K562 (cell line): ENCODE measurements at regions not wholly inside any gene's neighbourhood (a gene's known extent, or its start where the extent isn't known, plus 50 kb on each side); places are given as distances from the start of the nearest gene placed in this dataset.

Experiments used
- ATAC-seq: fragments of 200-7000 bp; cut with Tn5 transposase; 3 replicates; pipeline ENCODE4 v1.9.1; 2020; ENCODE audit warnings: moderate library complexity
- BruUV-seq: library from RNA; stranded (reverse); fragments of 400-500 nt; replicated peaks from 2 replicates; lab custom pipeline; 2021; lab: Mats Ljungman, UMichigan
- CTCF ChIA-PET: fragments of 300-600 bp; formaldehyde crosslinking; extraction: SDS; loops from one replicate; lab custom pipeline; 2021; ENCODE audit warnings: low intra/inter-chr PET ratio; lab: Yijun Ruan, JAX
- POLR2A ChIA-PET: fragments of 300-600, 350-650 bp; sonication (Branson Sonifier 250); formaldehyde crosslinking; extraction: SDS; loops from one replicate; lab custom pipeline; 2021; ENCODE audit warnings: antibody characterized with exemption, inconsistent platforms; lab: Yijun Ruan, JAX
- DNase-seq, 4 experiments: peaks; one replicate each; pipeline versions ENCODE4 v3.0.0 to v3.0.0-alpha.2; 2011 to 2018; ENCODE audit warnings: low spot score in 3 of 4, mixed read lengths in 3 of 4; ENCODE audit errors: extremely low read depth in 1 of 4
- FAIRE-seq: peaks from 2 replicates; lab custom pipeline; 2011; peaks lifted over from hg19 to GRCh38; lab: Jason Lieb, UNC
- H2AFZ ChIP-seq: 2 replicates; pipeline ENCODE4 v1.6.0; 2011; ENCODE audit warnings: low read depth, low read length, control low read depth, inconsistent platforms
- H3K27ac ChIP-seq: fragments of 200-600 bp; 3 replicates; pipeline ENCODE4 v1.8.0; 2011; ENCODE audit warnings: low read depth, mild to moderate bottlenecking, control low read depth, inconsistent platforms, low read length, moderate library complexity, mixed read lengths; ENCODE audit errors: extremely low read depth
- H3K27me3 ChIP-seq, 2 experiments: fragments of 300-600 bp in 1 of 2; 2 replicates in 1 of 2; 3 replicates in 1 of 2; pipeline versions ENCODE4 v1.6.0 to v1.8.0; 2011; ENCODE audit warnings: inconsistent platforms in 2 of 2, low read length in 2 of 2, mild to moderate bottlenecking in 1 of 2, mixed read lengths in 1 of 2, moderate library complexity in 1 of 2; ENCODE audit not compliant: control insufficient read depth in 2 of 2, insufficient read depth in 2 of 2
- H3K36me3 ChIP-seq: fragments of 300-600 bp; 3 replicates; pipeline ENCODE4 v1.8.0; 2011; ENCODE audit warnings: mild to moderate bottlenecking, low read length, inconsistent platforms; ENCODE audit not compliant: control insufficient read depth, insufficient read depth
- H3K4me1 ChIP-seq, 2 experiments: fragments of 200-600 bp in 1 of 2; replicated peaks in 1 of 2; 2 replicates in 1 of 2; 3 replicates in 1 of 2; pipeline versions ENCODE4 v1.5.1 to v1.8.0; 2011; ENCODE audit warnings: inconsistent platforms in 2 of 2, low read length in 2 of 2, mild to moderate bottlenecking in 1 of 2, mixed read lengths in 1 of 2, moderate library complexity in 1 of 2; ENCODE audit not compliant: control insufficient read depth in 2 of 2, insufficient read depth in 2 of 2
- H3K4me2 ChIP-seq: 2 replicates; pipeline ENCODE4 v1.6.1; 2011; ENCODE audit warnings: low read length, control low read depth, inconsistent platforms, mixed read lengths; ENCODE audit not compliant: insufficient read depth
- H3K4me3 ChIP-seq: fragments of 200-600 bp; sonication (generic), shearing (Covaris generic); 2 replicates; pipeline ENCODE4 v1.5.1; 2016; ENCODE audit warnings: control low read depth, inconsistent platforms
- H3K79me2 ChIP-seq: fragments of 200-600 bp; 3 replicates; pipeline ENCODE4 v1.8.0; 2011; ENCODE audit warnings: low read length, inconsistent platforms; ENCODE audit not compliant: control insufficient read depth, insufficient read depth
- H3K9ac ChIP-seq, 2 experiments: 2 replicates each; pipeline versions ENCODE4 v1.6.0 to v1.6.1; 2011; ENCODE audit warnings: low read depth in 2 of 2, low read length in 2 of 2, control low read depth in 1 of 2, inconsistent platforms in 1 of 2, mild to moderate bottlenecking in 1 of 2, mixed read lengths in 1 of 2; ENCODE audit not compliant: insufficient read depth in 1 of 2
- H3K9me1 ChIP-seq: one replicate; pipeline ENCODE4 v1.6.0; 2011; ENCODE audit warnings: inconsistent platforms, mild to moderate bottlenecking, low read length, moderate library complexity; ENCODE audit not compliant: control insufficient read depth, insufficient read depth
- H3K9me3 ChIP-seq: replicated peaks from 2 replicates; pipeline ENCODE4 v1.5.1; 2011; ENCODE audit warnings: low read depth, low read length, inconsistent platforms; ENCODE audit not compliant: control insufficient read depth, insufficient read depth
- H4K20me1 ChIP-seq: replicated peaks from 2 replicates; pipeline ENCODE4 v1.6.1; 2011; ENCODE audit warnings: low read length, inconsistent platforms, mixed read lengths; ENCODE audit not compliant: control insufficient read depth, insufficient read depth
- ELF1 ChIP-seq: fragments of 200-800 bp; sonication (Bioruptor generic); IDR thresholded peaks from 2 replicates; pipeline ENCODE4 v1.6.1; 2016; ENCODE audit warnings: missing genetic modification characterization, missing compliant biosample characterization
- HES1 ChIP-seq: fragments of 450-650 bp; IDR thresholded peaks from 2 replicates; pipeline ENCODE4 v1.6.1; 2016; ENCODE audit warnings: low read depth, mild to moderate bottlenecking, moderate library complexity
- HMG20A ChIP-seq: fragments of 450-650 bp; formaldehyde crosslinking; conservative IDR thresholded peaks from 2 replicates; pipeline ENCODE4 v1.4.0; 2020; ENCODE audit warnings: mild to moderate bottlenecking, mixed read lengths
- KHSRP ChIP-seq: fragments of 450-650 bp; IDR thresholded peaks from 2 replicates; pipeline ENCODE4 v1.6.1; 2017
- LARP7 ChIP-seq: fragments of 450-650 bp; IDR thresholded peaks from 2 replicates; pipeline ENCODE4 v1.6.1; 2016
- MLX ChIP-seq, 2 experiments: fragments of 450-650 bp in 1 of 2; sonication (generic) in 1 of 2; formaldehyde crosslinking; conservative IDR thresholded peaks; 2 replicates each; pipeline versions ENCODE4 v1.4.0 to v1.8.1; 2020 to 2022; ENCODE audit warnings: mild to moderate bottlenecking in 1 of 2, missing genetic modification reagents in 1 of 2
- MTA3 ChIP-seq: fragments of 450-650 bp; formaldehyde crosslinking; IDR thresholded peaks from 2 replicates; pipeline ENCODE4 v1.6.1; 2017; ENCODE audit warnings: mild to moderate bottlenecking, borderline replicate concordance
- SNIP1 ChIP-seq: fragments of 450-650 bp; IDR thresholded peaks from 2 replicates; pipeline ENCODE4 v1.7.1; 2017; ENCODE audit warnings: low read depth, mild to moderate bottlenecking
- THRB ChIP-seq: fragments of 450-650 bp; formaldehyde crosslinking; conservative IDR thresholded peaks from 2 replicates; pipeline ENCODE4 v1.4.0; 2022; ENCODE audit warnings: mild to moderate bottlenecking, missing genetic modification characterization
- USF1 ChIP-seq: sonication (generic); formaldehyde crosslinking; IDR thresholded peaks from 2 replicates; pipeline ENCODE4 v1.9.0; 2022; ENCODE audit warnings: mild to moderate bottlenecking, missing genetic modification reagents
- YY1 ChIP-seq, 3 experiments: IDR thresholded peaks; 2 replicates each; pipeline ENCODE4 v1.6.1; 2011; ENCODE audit warnings: low read length in 2 of 3, mild to moderate bottlenecking in 2 of 3, moderate library complexity in 2 of 3, borderline replicate concordance in 1 of 3, control low read depth in 1 of 3, low read depth in 1 of 3; ENCODE audit not compliant: insufficient read depth in 3 of 3, insufficient replicate concordance in 2 of 3, control insufficient read depth in 1 of 3, insufficient read length in 1 of 3; ENCODE audit errors: extremely low read depth in 1 of 3
- ZKSCAN1 ChIP-seq: fragments of 150-350 bp; IDR thresholded peaks from 2 replicates; pipeline ENCODE4 v1.6.1; 2016; ENCODE audit warnings: low read depth, low read length
- ZMIZ1 ChIP-seq, 2 experiments: fragments of 150-350 bp in 1 of 2; IDR thresholded peaks; 2 replicates each; pipeline ENCODE4 v1.6.1; 2012 to 2016; ENCODE audit warnings: low read depth in 2 of 2, low read length in 2 of 2, mild to moderate bottlenecking in 1 of 2, moderate library complexity in 1 of 2
- WGBS: fragments of 100-300 bp; shearing (Covaris generic); methylation state at CpG from one replicate; pipeline ENCODE4 v1.1.6; 2016; ENCODE audit warnings: low coverage, mixed read lengths; ENCODE audit not compliant: insufficient coverage; ENCODE audit errors: missing lambda C conversion rate; 5-methylcytosine and 5-hydroxymethylcytosine counted together
- in situ Hi-C: fragments of 300-500 bp; cut with MboI; formaldehyde crosslinking; loops from 4 replicates; pipeline ENCODE4 v1.15.0; 2018; ENCODE audit warnings: inconsistent platforms, mixed read lengths
- intact Hi-C: fragments of 100-400 bp; cut with micrococcal nuclease; formaldehyde crosslinking; loops from 2 replicates; pipeline ENCODE4 v1.14.2; 2022

- POLR2A ChIA-PET, result interaction anchor here (0.6 to 1.3 kb wide), 2 partner anchors 11 to 254 kb away, joined by 3 to 4 read pairs; no protein-coding TSS in a partner anchor
- under 1% methylated on average over 13 of the region's 15 CpGs for WGBS
- in situ Hi-C loops (no loop called here), intact Hi-C loops (no loop called here)
- no peak overlapping the region for H2AFZ ChIP-seq
- no peaks in the 10 kb centered on the region for H4K20me1 ChIP-seq
- no peak overlapping the region for H3K9ac ChIP-seq
- no peaks in the 10 kb centered on the region for H3K36me3 ChIP-seq
- DNase-seq (no peak), ATAC-seq (no peak), FAIRE-seq (no peak)
- H3K4me3 ChIP-seq, result no peak overlapping the region
- CTCF ChIA-PET, result no interaction called here
- H3K9me1 ChIP-seq, result no peaks in the 10 kb centered on the region
- no peak overlapping the region for H3K4me2 ChIP-seq
- H3K27ac ChIP-seq, result no peak overlapping the region
- no peaks in the 10 kb centered on the region for H3K4me1 ChIP-seq
- BruUV-seq, result no TSS peak
- peaks cover 6 to 31% of the 10 kb centered on the region in 2 experiments; a peak in 4 of 5 replicates for H3K27me3 ChIP-seq
- no peaks in the 10 kb centered on the region for H3K79me2 ChIP-seq
- no peaks in the 10 kb centered on the region for H3K9me3 ChIP-seq
- TF ChIP-seq HMG20A (no peak), SNIP1 (no peak), USF1 (CRISPR knock-in tag) (no peak), YY1 (IDR thresholded peaks at IDR 0.05; ENCODE audit: borderline replicate concordance in 1 of 3, control insufficient read depth in 1 of 3, extremely low read depth in 1 of 3, insufficient read depth in 3 of 3, insufficient read length in 1 of 3, insufficient replicate concordance in 2 of 3, low read depth in 1 of 3, low read length in 2 of 3) (no peak), ZMIZ1 (IDR thresholded peaks at IDR 0.05; ENCODE audit: low read depth in 2 of 2, low read length in 2 of 2) (no peak), MLX (CRISPR knock-in tag; conservative IDR thresholded peaks at IDR 0.05) (no peak), ZKSCAN1 (no peak), THRB (CRISPR knock-in tag) (no peak), MTA3 (no peak), KHSRP (no peak), HES1 (no peak), ELF1 (tag) (no peak), LARP7 (no peak)
Measured at GRCh38 chr2:238524426-238524983, 97.8 kb downstream of the ASB1 start.
